GM23338 (cell line): ENCODE measurements at regions not wholly inside any gene's neighbourhood (a gene's known extent, or its start where the extent isn't known, plus 50 kb on each side); places are given as distances from the start of the nearest gene placed in this dataset.
A peak's percentile ranks its signal among the peaks of the same experiment; 100 is the strongest.

Experiments
- ATAC-seq: fragments of 200-7000 bp; cut with Tn5 transposase; 3 replicates; pipeline ENCODE4 v1.9.1; 2020
- DNase-seq: peaks from one replicate; pipeline ENCODE4 v3.0.0-alpha.2; 2015; ENCODE audit warnings: low spot score
- H2AFZ ChIP-seq: fragments of 200-600 bp; sonication (generic); 2 replicates; pipeline ENCODE4 v1.8.0; 2016; ENCODE audit warnings: antibody characterized with exemption, mild to moderate bottlenecking, moderate library complexity
- H3F3A ChIP-seq: fragments of 200-600 bp; sonication (generic); replicated peaks from 2 replicates; pipeline ENCODE4 v1.8.0; 2017; ENCODE audit warnings: antibody characterized with exemption, mixed run types, low read depth
- H3K27ac ChIP-seq: fragments of 200-600 bp; sonication (generic); 2 replicates; pipeline ENCODE4 v1.6.1; 2016; ENCODE audit warnings: low read depth
- H3K27me3 ChIP-seq: fragments of 200-600 bp; sonication (generic); 2 replicates; pipeline ENCODE4 v1.8.0; 2016; ENCODE audit warnings: mild to moderate bottlenecking, mixed run types, moderate library complexity; ENCODE audit not compliant: insufficient read depth
- H3K36me3 ChIP-seq: fragments of 200-600 bp; sonication (generic); 2 replicates; pipeline ENCODE4 v1.8.0; 2016; ENCODE audit warnings: mild to moderate bottlenecking; ENCODE audit not compliant: insufficient read depth
- H3K4me1 ChIP-seq: fragments of 200-600 bp; sonication (generic); 2 replicates; pipeline ENCODE4 v1.8.0; 2016; ENCODE audit warnings: mild to moderate bottlenecking, moderate library complexity; ENCODE audit not compliant: insufficient read depth
- H3K4me2 ChIP-seq: fragments of 200-600 bp; sonication (generic); 2 replicates; pipeline ENCODE4 v1.7.1; 2017; ENCODE audit warnings: mixed run types
- H3K4me3 ChIP-seq: fragments of 200-600 bp; sonication (generic); 2 replicates; pipeline ENCODE4 v1.6.1; 2016; ENCODE audit warnings: mixed run types
- H3K79me2 ChIP-seq: fragments of 200-600 bp; sonication (generic); replicated peaks from 2 replicates; pipeline ENCODE4 v1.8.0; 2017; ENCODE audit warnings: mild to moderate bottlenecking; ENCODE audit not compliant: insufficient read depth
- H3K9me2 ChIP-seq: fragments of 200-600 bp; sonication (generic); 2 replicates; pipeline ENCODE4 v1.8.0; 2017; ENCODE audit not compliant: insufficient read depth
- H4K20me1 ChIP-seq: fragments of 200-600 bp; sonication (generic); replicated peaks from 2 replicates; pipeline ENCODE4 v1.8.0; 2017; ENCODE audit warnings: mild to moderate bottlenecking; ENCODE audit not compliant: insufficient read depth
- H3K27ac Mint-ChIP-seq: 2 replicates; pipeline ENCODE4 v1.8.0; 2020; ENCODE audit warnings: inconsistent platforms, mild to moderate bottlenecking, moderate library complexity, mixed read lengths
- H3K27me3 Mint-ChIP-seq: 3 replicates; pipeline ENCODE4 v1.8.0; 2022; ENCODE audit warnings: low read depth, mild to moderate bottlenecking, moderate library complexity, mixed read lengths, inconsistent platforms; ENCODE audit not compliant: insufficient read depth, poor library complexity
- H3K36me3 Mint-ChIP-seq: 3 replicates; pipeline ENCODE4 v1.8.0; 2021; ENCODE audit warnings: low read depth, mild to moderate bottlenecking, inconsistent platforms, moderate library complexity, mixed read lengths
- H3K4me1 Mint-ChIP-seq: 3 replicates; pipeline ENCODE4 v1.8.0; 2020; ENCODE audit warnings: mild to moderate bottlenecking, inconsistent platforms, mixed read lengths
- H3K4me3 Mint-ChIP-seq: 3 replicates; pipeline ENCODE4 v1.8.0; 2021; ENCODE audit warnings: moderate library complexity, mild to moderate bottlenecking, inconsistent platforms, mixed read lengths
- H3K9me3 Mint-ChIP-seq: 3 replicates; pipeline ENCODE4 v1.8.0; 2020; ENCODE audit warnings: moderate library complexity, mild to moderate bottlenecking, inconsistent platforms, mixed read lengths
- CREB1 ChIP-seq: fragments of 250-450 bp; sonication (Bioruptor Pico); IDR thresholded peaks from 2 replicates; pipeline ENCODE4 v1.5.0; 2020; ENCODE audit warnings: low read depth, mild to moderate bottlenecking, moderate library complexity
- EZH2 ChIP-seq: fragments of 200-600 bp; sonication (generic); IDR thresholded peaks from one replicate; pipeline ENCODE4 v1.8.0; 2017; ENCODE audit warnings: antibody characterized with exemption, mild to moderate bottlenecking, low read depth; ENCODE audit not compliant: unreplicated experiment
- EZH2phosphoT487 ChIP-seq: fragments of 200-600 bp; sonication (generic); IDR thresholded peaks from one replicate; pipeline ENCODE4 v1.8.1; 2018; ENCODE audit warnings: antibody characterized with exemption; ENCODE audit not compliant: unreplicated experiment
- JUNB ChIP-seq: IDR thresholded peaks from one replicate; pipeline ENCODE4 v1.6.1; 2016; ENCODE audit warnings: antibody characterized with exemption; ENCODE audit not compliant: unreplicated experiment
- NANOG ChIP-seq: IDR thresholded peaks from 2 replicates; pipeline ENCODE4 v1.6.1; 2016; ENCODE audit warnings: antibody characterized with exemption, borderline replicate concordance
- POLR2AphosphoS5 ChIP-seq: IDR thresholded peaks from 2 replicates; pipeline ENCODE4 v1.6.1; 2016; ENCODE audit warnings: antibody characterized with exemption, low read depth
- STAT1 ChIP-seq: IDR thresholded peaks from one replicate; pipeline ENCODE4 v1.6.1; 2016; ENCODE audit warnings: antibody characterized with exemption; ENCODE audit not compliant: unreplicated experiment
- ZNF114 ChIP-seq: fragments of 250-450 bp; sonication (Bioruptor Pico); IDR thresholded peaks from 2 replicates; pipeline ENCODE4 v1.5.0; 2020; ENCODE audit warnings: mild to moderate bottlenecking, moderate library complexity
- ZNF331 ChIP-seq: fragments of 250-450 bp; sonication (Bioruptor Pico); IDR thresholded peaks from 2 replicates; pipeline ENCODE4 v1.5.0; 2020; ENCODE audit warnings: low read depth, mild to moderate bottlenecking, moderate library complexity
- ZNF462 ChIP-seq: fragments of 250-450 bp; sonication (Bioruptor Pico); IDR thresholded peaks from 2 replicates; pipeline ENCODE4 v1.5.0; 2020; ENCODE audit warnings: mild to moderate bottlenecking, moderate library complexity
- TF ChIP-seq, protein P1 (sequence below): IDR thresholded peaks from one replicate; pipeline ENCODE4 v1.6.1; 2018; ENCODE audit warnings: antibody characterized with exemption; ENCODE audit not compliant: unreplicated experiment
- TF ChIP-seq, protein P2 (sequence below), 2 experiments: fragments of 200-600 bp in 1 of 2; sonication (generic) in 1 of 2; conservative IDR thresholded peaks; 2 replicates each; pipeline versions ENCODE4 v1.5.1 to v1.6.1; 2016 to 2017; ENCODE audit warnings: antibody characterized with exemption in 2 of 2, low read depth in 2 of 2, mild to moderate bottlenecking in 2 of 2, moderate library complexity in 1 of 2
- TF ChIP-seq, protein P3 (sequence below): IDR thresholded peaks from 2 replicates; pipeline ENCODE4 v1.6.1; 2016; ENCODE audit warnings: antibody characterized with exemption

DNA sequence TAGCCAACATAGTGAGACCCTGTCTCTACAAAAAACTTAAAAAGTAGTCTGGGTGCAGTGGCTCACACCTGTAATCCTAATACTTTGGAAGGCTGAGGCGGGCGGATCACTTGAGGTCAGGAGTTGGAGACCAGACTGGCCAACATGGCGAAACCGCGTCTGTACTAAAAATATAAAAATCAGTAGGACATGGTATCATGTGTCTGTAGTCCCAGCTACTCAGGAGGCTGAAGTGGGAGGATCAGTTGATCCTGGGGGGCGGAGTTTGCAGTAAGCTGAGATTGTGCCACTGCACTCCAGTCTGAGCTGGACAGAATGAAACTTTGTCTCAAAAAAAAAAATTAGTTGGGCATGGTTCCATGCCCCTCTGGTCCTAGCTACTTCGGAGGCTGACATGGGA is 57.9 kb upstream of the MIER3 start:
- no peak for ATAC-seq
- H2AFZ ChIP-seq, result peak overlapping the region; percentile 56; the same call in 1 of the 2 replicates
- H3K27ac Mint-ChIP-seq, result no peak overlapping the region

More for the DNA sequence above, 57.9 kb upstream of the MIER3 start:
- H3K36me3 ChIP-seq, result no peaks in the 10 kb centered on the region
- TF ChIP-seq ZNF114 (no peak), ZNF462 (no peak), JUNB (no peak), STAT1 (no peak), POLR2AphosphoS5 (no peak), EZH2phosphoT487 (no peak), CREB1 (no peak), EZH2 (no peak), ZNF331 (CRISPR knock-in tag) (no peak), NANOG (no peak)
- TF ChIP-seq, protein P1, sequence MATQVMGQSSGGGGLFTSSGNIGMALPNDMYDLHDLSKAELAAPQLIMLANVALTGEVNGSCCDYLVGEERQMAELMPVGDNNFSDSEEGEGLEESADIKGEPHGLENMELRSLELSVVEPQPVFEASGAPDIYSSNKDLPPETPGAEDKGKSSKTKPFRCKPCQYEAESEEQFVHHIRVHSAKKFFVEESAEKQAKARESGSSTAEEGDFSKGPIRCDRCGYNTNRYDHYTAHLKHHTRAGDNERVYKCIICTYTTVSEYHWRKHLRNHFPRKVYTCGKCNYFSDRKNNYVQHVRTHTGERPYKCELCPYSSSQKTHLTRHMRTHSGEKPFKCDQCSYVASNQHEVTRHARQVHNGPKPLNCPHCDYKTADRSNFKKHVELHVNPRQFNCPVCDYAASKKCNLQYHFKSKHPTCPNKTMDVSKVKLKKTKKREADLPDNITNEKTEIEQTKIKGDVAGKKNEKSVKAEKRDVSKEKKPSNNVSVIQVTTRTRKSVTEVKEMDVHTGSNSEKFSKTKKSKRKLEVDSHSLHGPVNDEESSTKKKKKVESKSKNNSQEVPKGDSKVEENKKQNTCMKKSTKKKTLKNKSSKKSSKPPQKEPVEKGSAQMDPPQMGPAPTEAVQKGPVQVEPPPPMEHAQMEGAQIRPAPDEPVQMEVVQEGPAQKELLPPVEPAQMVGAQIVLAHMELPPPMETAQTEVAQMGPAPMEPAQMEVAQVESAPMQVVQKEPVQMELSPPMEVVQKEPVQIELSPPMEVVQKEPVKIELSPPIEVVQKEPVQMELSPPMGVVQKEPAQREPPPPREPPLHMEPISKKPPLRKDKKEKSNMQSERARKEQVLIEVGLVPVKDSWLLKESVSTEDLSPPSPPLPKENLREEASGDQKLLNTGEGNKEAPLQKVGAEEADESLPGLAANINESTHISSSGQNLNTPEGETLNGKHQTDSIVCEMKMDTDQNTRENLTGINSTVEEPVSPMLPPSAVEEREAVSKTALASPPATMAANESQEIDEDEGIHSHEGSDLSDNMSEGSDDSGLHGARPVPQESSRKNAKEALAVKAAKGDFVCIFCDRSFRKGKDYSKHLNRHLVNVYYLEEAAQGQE, result no peak
- TF ChIP-seq, protein P2, sequence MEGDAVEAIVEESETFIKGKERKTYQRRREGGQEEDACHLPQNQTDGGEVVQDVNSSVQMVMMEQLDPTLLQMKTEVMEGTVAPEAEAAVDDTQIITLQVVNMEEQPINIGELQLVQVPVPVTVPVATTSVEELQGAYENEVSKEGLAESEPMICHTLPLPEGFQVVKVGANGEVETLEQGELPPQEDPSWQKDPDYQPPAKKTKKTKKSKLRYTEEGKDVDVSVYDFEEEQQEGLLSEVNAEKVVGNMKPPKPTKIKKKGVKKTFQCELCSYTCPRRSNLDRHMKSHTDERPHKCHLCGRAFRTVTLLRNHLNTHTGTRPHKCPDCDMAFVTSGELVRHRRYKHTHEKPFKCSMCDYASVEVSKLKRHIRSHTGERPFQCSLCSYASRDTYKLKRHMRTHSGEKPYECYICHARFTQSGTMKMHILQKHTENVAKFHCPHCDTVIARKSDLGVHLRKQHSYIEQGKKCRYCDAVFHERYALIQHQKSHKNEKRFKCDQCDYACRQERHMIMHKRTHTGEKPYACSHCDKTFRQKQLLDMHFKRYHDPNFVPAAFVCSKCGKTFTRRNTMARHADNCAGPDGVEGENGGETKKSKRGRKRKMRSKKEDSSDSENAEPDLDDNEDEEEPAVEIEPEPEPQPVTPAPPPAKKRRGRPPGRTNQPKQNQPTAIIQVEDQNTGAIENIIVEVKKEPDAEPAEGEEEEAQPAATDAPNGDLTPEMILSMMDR (conservative IDR thresholded peaks at IDR 0.05; ENCODE audit: low read depth in 2 of 2), result no peak
- TF ChIP-seq, protein P3, sequence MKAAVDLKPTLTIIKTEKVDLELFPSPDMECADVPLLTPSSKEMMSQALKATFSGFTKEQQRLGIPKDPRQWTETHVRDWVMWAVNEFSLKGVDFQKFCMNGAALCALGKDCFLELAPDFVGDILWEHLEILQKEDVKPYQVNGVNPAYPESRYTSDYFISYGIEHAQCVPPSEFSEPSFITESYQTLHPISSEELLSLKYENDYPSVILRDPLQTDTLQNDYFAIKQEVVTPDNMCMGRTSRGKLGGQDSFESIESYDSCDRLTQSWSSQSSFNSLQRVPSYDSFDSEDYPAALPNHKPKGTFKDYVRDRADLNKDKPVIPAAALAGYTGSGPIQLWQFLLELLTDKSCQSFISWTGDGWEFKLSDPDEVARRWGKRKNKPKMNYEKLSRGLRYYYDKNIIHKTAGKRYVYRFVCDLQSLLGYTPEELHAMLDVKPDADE, result no peak
- Mint-ChIP-seq H3K27me3 (no peaks in the 10 kb centered on the region), H3K4me3 (no peak overlapping the region), H3K4me1 (peaks cover 17% of the 10 kb centered on the region; the same call in 2 of the 3 replicates), H3K36me3 (no peaks in the 10 kb centered on the region), H3K9me3 (no peaks in the 10 kb centered on the region)
- no peaks in the 10 kb centered on the region for H3K79me2 ChIP-seq
- no peak overlapping the region for H3K4me3 ChIP-seq
- H3F3A ChIP-seq, result no peaks in the 10 kb centered on the region
- H3K4me2 ChIP-seq, result no peak overlapping the region
- H3K4me1 ChIP-seq, result peaks cover 9% of the 10 kb centered on the region
- no peaks in the 10 kb centered on the region for H4K20me1 ChIP-seq
- H3K27me3 ChIP-seq, result no peaks in the 10 kb centered on the region
- no peak overlapping the region for H3K27ac ChIP-seq
- DNase-seq, result no peak
- peaks cover 4% of the 10 kb centered on the region; the same call in 1 of the 2 replicates for H3K9me2 ChIP-seq
